ENCODE measurements at regions not wholly inside any gene's neighbourhood (a gene's known extent, or its start where the extent isn't known, plus 50 kb on each side); places are given as distances from the start of the nearest gene placed in this dataset.
"Not testable (repeated sequence)": the region's sequence is repeated elsewhere in the genome, so short reads cannot be mapped to it uniquely, and the experiment has no call there.

- TF ChIP-seq POLR2A (IDR thresholded peaks at IDR 0.05; ENCODE audit: insufficient read depth in 1 of 2, low read depth in 2 of 2, low read length in 2 of 2); IKZF4 (CRISPR knock-in tag; IDR thresholded peaks at IDR 0.05; ENCODE audit: borderline replicate concordance, low read depth, not compliant biosample characterization); CHD4 (IDR thresholded peaks at IDR 0.05; ENCODE audit: borderline replicate concordance, low read length); CTCF (CRISPR knock-in tag; IDR thresholded peaks at IDR 0.05); AFF4 (CRISPR knock-in tag; IDR thresholded peaks at IDR 0.05); ZNF230 (CRISPR knock-in tag; IDR thresholded peaks at IDR 0.05); ZSCAN29 (CRISPR knock-in tag; conservative IDR thresholded peaks at IDR 0.05); TAF1 (CRISPR knock-in tag; IDR thresholded peaks at IDR 0.05); ZBTB26 (CRISPR knock-in tag; IDR thresholded peaks at IDR 0.05; ENCODE audit: borderline replicate concordance); IRF1 (CRISPR knock-in tag; IDR thresholded peaks at IDR 0.05; ENCODE audit: low read depth); CREM (IDR thresholded peaks at IDR 0.05); CREM (CRISPR knock-in tag; IDR thresholded peaks at IDR 0.05): not testable (repeated sequence)
- TF ChIP-seq, protein P1, sequence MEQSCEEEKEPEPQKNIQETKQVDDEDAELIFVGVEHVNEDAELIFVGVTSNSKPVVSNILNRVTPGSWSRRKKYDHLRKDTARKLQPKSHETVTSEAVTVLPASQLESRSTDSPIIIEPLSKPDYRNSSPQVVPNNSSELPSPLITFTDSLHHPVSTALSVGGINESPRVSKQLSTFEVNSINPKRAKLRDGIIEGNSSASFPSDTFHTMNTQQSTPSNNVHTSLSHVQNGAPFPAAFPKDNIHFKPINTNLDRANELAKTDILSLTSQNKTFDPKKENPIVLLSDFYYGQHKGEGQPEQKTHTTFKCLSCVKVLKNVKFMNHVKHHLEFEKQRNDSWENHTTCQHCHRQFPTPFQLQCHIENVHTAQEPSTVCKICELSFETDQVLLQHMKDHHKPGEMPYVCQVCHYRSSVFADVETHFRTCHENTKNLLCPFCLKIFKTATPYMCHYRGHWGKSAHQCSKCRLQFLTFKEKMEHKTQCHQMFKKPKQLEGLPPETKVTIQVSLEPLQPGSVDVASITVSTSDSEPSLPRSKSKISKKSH (CRISPR knock-in tag; IDR thresholded peaks at IDR 0.05; ENCODE audit: borderline replicate concordance) = not testable (repeated sequence)
These were observed 56.7 kb upstream of the CSNK1E start for GRCh38 chr22:38373783-38374432.
